NOMO-1 (cell line): ENCODE measurements at regions not wholly inside any gene's neighbourhood (a gene's known extent, or its start where the extent isn't known, plus 50 kb on each side); places are given as distances from the start of the nearest gene placed in this dataset.

Experiments
- DNase-seq, 2 experiments: peaks; one replicate each; lab custom pipeline; 2025; ENCODE audit not compliant: unreplicated experiment in 2 of 2; lab: John Stamatoyannopoulos, UW

GRCh38 chr13:26456650-26457049 lies 100.8 kb upstream of the WASF3 start:
- DNase-seq: no peak

GRCh38 chr13:26457212-26457611 lies 100.3 kb upstream of the WASF3 start:
- peak in 1 of 2 experiments; percentile 1 for DNase-seq

- DNase-seq: no peak
Measured at GRCh38 chr13:26458196-26458749, 99.2 kb upstream of the WASF3 start.

- no peak for DNase-seq
Measured at GRCh38 chr13:26459276-26460131, 98.0 kb upstream of the WASF3 start.

- DNase-seq: no peak
Measured at GRCh38 chr13:26460648-26461047, 96.8 kb upstream of the WASF3 start.

GRCh38 chr13:26463296-26463695 lies 94.2 kb upstream of the WASF3 start:
- DNase-seq: no peak

- no peak for DNase-seq
Measured at GRCh38 chr13:26463848-26464247, 93.6 kb upstream of the WASF3 start.

- no peak for DNase-seq
Measured at GRCh38 chr13:26465514-26465913, 92.0 kb upstream of the WASF3 start.

GRCh38 chr13:26465954-26466353 lies 91.5 kb upstream of the WASF3 start:
- DNase-seq: no peak

GRCh38 chr13:26468265-26468801 lies 89.2 kb upstream of the WASF3 start:
- DNase-seq: no peak

- DNase-seq: no peak
Measured at GRCh38 chr13:26469602-26470001, 87.9 kb upstream of the WASF3 start.

GRCh38 chr13:26471807-26472206 lies 85.7 kb upstream of the WASF3 start:
- DNase-seq: no peak

- no peak for DNase-seq
Measured at GRCh38 chr13:26473571-26474230, 83.8 kb upstream of the WASF3 start.

GRCh38 chr13:26474286-26474685 lies 83.2 kb upstream of the WASF3 start:
- DNase-seq: no peak

GRCh38 chr13:26475176-26476110 lies 82.0 kb upstream of the WASF3 start:
- no peak for DNase-seq

GRCh38 chr13:26476111-26476781 lies 81.2 kb upstream of the WASF3 start:
- no peak for DNase-seq

- no peak for DNase-seq
Measured at GRCh38 chr13:26476782-26477142, 80.7 kb upstream of the WASF3 start.

GRCh38 chr13:26477681-26478080 lies 79.8 kb upstream of the WASF3 start:
- DNase-seq: no peak

GRCh38 chr13:26480246-26480855 lies 77.1 kb upstream of the WASF3 start:
- no peak for DNase-seq
